Neutrophil (primary cell): ENCODE measurements at regions not wholly inside any gene's neighbourhood (a gene's known extent, or its start where the extent isn't known, plus 50 kb on each side); places are given as distances from the start of the nearest gene placed in this dataset.

Experiments
- H3K27ac ChIP-seq: fragments of 200-600 bp; sonication (generic); 2 replicates; pipeline ENCODE4 v1.5.1; 2016; ENCODE audit warnings: mild to moderate bottlenecking, moderate library complexity
- H3K27me3 ChIP-seq: fragments of 200-600 bp; sonication (generic); 2 replicates; pipeline ENCODE4 v1.6.0; 2016; ENCODE audit warnings: mild to moderate bottlenecking
- H3K36me3 ChIP-seq: fragments of 200-600 bp; sonication (generic); 2 replicates; pipeline ENCODE4 v1.5.1; 2017
- H3K4me1 ChIP-seq, 2 experiments: fragments of 200-600 bp in 1 of 2; sonication (generic) in 1 of 2; 1 replicate in 1 of 2; 2 replicates in 1 of 2; pipeline versions ENCODE4 v1.5.1 to v1.6.1; 2013 to 2016; ENCODE audit warnings: low read depth in 1 of 2, low read length in 1 of 2, mild to moderate bottlenecking in 1 of 2, moderate library complexity in 1 of 2; ENCODE audit not compliant: control insufficient read depth in 1 of 2, insufficient read depth in 1 of 2
- H3K4me3 ChIP-seq, 2 experiments: fragments of 200-600 bp in 1 of 2; sonication (generic) in 1 of 2; 1 replicate in 1 of 2; 2 replicates in 1 of 2; pipeline ENCODE4 v1.5.1; 2013 to 2016; ENCODE audit warnings: low read depth in 1 of 2, low read length in 1 of 2, mild to moderate bottlenecking in 1 of 2, moderate library complexity in 1 of 2
- H3K9me3 ChIP-seq: fragments of 200-600 bp; sonication (generic); 2 replicates; pipeline ENCODE4 v1.5.1; 2016
- CTCF ChIP-seq: fragments of 200-600 bp; sonication (generic); IDR thresholded peaks from 2 replicates; pipeline ENCODE4 v1.5.1; 2016; ENCODE audit warnings: antibody characterized with exemption

DNA sequence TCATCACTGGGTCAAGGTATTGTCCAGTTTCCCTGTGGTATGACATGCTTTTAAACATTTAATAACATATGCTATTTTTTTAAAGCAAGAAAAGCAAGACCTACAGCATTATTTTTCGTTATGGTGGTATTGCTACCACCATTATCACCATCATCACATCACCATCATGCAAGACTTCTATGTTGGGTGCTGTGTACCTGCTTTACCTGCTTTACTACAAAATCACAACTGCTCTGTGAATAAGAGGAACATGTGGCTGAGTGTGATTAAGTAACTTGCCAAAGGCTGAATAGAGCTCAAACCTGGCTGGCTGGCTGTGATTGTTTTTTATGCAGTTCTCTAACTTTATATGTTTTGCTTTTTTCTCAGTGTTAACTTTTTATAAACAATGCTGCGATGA, 140.8 kb upstream of the CLINT1 start:
- H3K4me1 ChIP-seq, result no peaks in the 10 kb centered on the region
- H3K27me3 ChIP-seq, result peaks cover 12% of the 10 kb centered on the region
- H3K9me3 ChIP-seq, result no peaks in the 10 kb centered on the region
- no peaks in the 10 kb centered on the region for H3K36me3 ChIP-seq
- H3K4me3 ChIP-seq, result no peak overlapping the region
- TF ChIP-seq CTCF, result no peak
- no peak overlapping the region for H3K27ac ChIP-seq

DNA sequence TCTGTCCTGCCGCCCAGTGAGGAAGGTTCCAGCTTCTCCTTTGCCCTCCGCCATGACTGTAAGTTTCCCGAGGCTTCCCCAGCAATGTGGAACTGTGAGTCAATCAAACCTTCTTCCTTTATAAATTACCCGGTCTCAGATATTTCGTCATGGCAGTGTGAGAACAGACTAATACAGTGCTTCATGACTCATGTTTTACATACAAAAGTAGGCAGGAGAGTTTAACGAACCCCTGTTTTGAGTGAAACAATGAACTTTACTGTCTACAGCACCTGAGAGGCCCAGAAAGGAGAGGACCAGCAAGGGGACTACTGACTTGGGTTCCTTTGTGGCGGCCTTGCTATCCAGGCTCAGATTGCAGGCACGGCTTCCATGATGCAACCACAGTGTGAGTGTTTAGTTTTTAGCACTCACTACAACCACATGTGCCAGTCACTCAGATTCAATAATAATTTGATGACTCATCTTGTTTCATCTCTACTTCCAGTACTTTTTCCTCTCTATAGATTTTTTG, 139.1 kb upstream of the CLINT1 start:
- Histone ChIP-seq H3K4me1 (no peaks in the 10 kb centered on the region), H3K36me3 (no peaks in the 10 kb centered on the region), H3K27ac (no peak overlapping the region), H3K27me3 (peaks cover 12% of the 10 kb centered on the region), H3K4me3 (no peak overlapping the region), H3K9me3 (no peaks in the 10 kb centered on the region)
- no peak for TF ChIP-seq CTCF

DNA sequence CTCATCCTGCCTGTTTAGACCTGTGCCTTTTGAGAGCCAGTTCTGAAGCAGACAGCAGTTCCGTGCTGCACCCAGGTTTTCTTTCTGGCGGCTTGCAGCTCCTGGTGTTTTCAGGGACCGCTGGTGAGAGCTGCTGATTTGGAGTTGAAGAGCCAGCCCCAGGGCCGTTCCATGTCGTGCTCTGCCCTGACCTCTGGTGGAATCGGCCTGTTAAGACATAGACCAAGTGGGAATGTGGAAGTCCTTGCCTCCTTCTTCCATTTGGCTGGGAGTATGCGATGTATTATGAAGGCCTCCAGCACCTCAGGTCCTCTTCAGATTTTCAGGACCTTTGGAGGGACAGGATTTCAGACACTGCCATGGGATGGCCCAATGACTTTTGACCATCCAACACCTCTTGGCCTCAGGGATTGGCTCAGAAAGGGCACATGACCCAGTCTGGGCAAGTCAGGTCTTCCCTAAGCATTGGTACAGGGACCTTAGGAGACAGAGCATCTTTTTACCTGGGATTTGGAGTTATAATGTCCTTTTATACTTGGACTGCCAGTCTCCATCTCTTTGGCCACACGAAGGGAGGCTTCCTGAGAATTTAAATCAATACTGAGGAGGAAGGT, 136.1 kb upstream of the CLINT1 start:
- no peaks in the 10 kb centered on the region for H3K36me3 ChIP-seq
- no peaks in the 10 kb centered on the region for H3K4me1 ChIP-seq
- peaks cover 12% of the 10 kb centered on the region for H3K27me3 ChIP-seq
- H3K27ac ChIP-seq, result no peak overlapping the region
- no peak for TF ChIP-seq CTCF
- H3K9me3 ChIP-seq, result no peaks in the 10 kb centered on the region
- H3K4me3 ChIP-seq, result no peak overlapping the region

DNA sequence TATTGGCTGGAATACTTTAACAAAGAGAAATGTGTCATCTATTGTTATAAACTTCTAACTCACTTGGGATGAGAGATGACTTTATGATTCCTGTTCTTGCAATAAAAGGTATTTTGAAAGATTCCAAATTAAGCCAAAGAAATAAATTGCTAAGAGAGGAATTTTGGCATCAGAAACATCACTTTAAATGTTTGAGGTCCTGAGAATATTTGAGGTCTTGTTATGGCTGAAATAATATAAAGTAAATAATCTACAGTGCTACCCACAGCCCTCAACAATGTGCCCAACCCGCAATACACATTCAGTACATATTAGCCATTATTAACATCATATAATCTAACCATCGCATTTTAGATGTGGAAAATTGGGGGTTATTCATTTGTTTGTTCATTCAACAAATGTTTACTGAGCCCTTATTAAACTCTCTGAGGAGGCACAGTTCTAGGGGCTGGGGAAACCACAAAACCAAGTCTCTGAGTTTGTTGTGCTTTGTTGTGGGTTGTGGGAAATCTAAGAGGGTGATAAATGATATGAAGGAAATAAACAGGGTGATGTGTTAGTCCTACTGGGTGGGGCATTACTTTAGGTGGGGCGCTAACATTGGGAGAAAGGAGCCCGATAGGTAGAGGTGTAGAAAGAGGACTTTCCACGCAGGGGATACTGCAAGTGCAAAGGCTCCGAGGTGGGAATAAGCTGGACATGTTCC, 135.2 kb upstream of the CLINT1 start:
- no peak for TF ChIP-seq CTCF
- Histone ChIP-seq H3K4me3 (no peak overlapping the region), H3K36me3 (no peaks in the 10 kb centered on the region), H3K27me3 (peaks cover 19% of the 10 kb centered on the region), H3K9me3 (no peaks in the 10 kb centered on the region), H3K27ac (no peak overlapping the region), H3K4me1 (no peaks in the 10 kb centered on the region)

DNA sequence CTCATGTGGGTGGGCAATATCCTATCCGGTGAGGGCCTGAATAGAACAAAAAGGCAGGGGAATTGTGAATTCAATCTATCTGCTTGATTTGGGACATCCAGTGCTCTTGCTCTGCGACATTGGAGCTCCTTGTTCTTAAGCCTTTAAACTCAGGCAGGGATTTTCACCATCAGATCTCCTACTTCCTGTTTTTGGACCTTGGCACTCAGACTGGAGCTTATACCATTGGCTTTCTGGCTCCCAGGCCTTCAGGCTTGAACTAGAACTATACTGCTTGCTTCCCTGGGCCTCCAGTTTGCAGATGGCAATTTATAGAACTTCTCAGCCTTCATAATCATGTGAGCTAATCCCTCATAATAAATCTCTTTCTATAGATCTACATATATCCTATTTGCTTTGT, 134.3 kb upstream of the CLINT1 start:
- Histone ChIP-seq H3K9me3 (no peaks in the 10 kb centered on the region), H3K4me1 (no peaks in the 10 kb centered on the region), H3K27ac (no peak overlapping the region), H3K27me3 (peaks cover 19% of the 10 kb centered on the region), H3K4me3 (no peak overlapping the region), H3K36me3 (no peaks in the 10 kb centered on the region)
- TF ChIP-seq CTCF, result no peak
